PC-9 (cell line): ENCODE measurements at regions not wholly inside any gene's neighbourhood (a gene's known extent, or its start where the extent isn't known, plus 50 kb on each side); places are given as distances from the start of the nearest gene placed in this dataset.

Experiments used
- EZH2 ChIP-seq: fragments of 200-600 bp; sonication (generic); IDR thresholded peaks from 2 replicates; pipeline ENCODE4 v1.8.0; 2017; ENCODE audit warnings: antibody characterized with exemption, low read depth
- TF ChIP-seq, protein P1 (sequence below): fragments of 200-600 bp; sonication (generic); conservative IDR thresholded peaks from 2 replicates; pipeline ENCODE4 v1.6.1; 2017; ENCODE audit warnings: mixed run types, antibody characterized with exemption, mild to moderate bottlenecking, moderate library complexity

DNA sequence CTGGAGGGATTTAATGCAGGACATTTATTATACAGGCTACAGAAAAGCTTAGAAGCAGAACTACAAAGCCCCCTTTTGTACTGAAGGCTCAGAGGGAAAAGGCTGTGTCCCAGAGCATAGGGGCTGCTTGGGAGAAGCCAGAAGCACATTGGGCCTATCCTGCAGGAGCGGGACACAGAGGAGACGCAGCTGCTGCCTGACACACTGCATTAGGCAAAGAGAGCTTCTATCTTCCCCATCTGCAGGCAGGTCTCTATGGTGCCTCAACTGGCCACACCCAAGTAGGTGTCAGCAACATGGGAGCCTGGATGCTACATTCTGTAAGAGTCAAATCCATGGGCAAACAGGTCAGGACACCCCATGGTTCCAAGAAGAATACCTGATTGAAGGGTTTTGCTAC, 595.9 kb downstream of the AJAP1 start:
- no peak for TF ChIP-seq EZH2
- TF ChIP-seq, protein P1, sequence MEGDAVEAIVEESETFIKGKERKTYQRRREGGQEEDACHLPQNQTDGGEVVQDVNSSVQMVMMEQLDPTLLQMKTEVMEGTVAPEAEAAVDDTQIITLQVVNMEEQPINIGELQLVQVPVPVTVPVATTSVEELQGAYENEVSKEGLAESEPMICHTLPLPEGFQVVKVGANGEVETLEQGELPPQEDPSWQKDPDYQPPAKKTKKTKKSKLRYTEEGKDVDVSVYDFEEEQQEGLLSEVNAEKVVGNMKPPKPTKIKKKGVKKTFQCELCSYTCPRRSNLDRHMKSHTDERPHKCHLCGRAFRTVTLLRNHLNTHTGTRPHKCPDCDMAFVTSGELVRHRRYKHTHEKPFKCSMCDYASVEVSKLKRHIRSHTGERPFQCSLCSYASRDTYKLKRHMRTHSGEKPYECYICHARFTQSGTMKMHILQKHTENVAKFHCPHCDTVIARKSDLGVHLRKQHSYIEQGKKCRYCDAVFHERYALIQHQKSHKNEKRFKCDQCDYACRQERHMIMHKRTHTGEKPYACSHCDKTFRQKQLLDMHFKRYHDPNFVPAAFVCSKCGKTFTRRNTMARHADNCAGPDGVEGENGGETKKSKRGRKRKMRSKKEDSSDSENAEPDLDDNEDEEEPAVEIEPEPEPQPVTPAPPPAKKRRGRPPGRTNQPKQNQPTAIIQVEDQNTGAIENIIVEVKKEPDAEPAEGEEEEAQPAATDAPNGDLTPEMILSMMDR: no peak
